ENCODE measurements at regions not wholly inside any gene's neighbourhood (a gene's known extent, or its start where the extent isn't known, plus 50 kb on each side); places are given as distances from the start of the nearest gene placed in this dataset.

DNA sequence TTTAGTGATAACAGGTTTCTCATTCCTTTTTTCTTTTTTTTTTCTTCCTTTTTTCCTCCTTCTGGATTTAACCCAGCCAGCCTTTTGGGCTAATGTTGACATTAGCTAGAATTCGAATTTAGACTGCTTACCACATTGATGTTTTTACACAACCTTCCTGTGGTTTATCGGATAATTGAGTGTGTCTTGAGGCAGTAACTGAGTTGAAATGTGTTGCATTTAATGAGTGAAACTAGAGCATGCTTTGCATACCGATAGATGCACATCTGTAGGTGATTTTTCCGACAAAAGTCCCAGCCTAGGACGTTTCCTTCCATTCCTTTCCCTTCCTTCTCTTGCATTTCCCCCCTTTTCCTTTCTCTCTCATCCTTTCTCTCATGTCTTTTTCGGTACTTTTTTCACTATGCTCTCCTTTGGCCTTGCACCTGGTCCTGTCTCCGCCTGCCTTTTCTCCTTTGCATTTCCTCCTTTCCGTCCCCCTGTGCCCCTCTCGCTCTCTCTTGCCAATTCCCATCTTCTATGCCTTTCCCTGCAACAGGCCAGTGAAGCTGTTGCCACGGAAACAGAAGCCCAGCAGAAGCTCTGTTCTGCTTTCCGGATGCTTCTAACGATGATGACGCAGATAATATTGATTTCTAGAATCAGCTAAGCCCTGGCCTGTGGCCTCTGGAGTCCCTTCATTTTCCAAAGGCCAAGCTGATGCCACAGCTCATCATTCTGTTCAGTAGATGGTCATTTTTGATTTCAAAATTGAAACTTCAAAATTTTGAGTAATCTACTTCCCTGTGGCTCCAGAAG is 76.1 kb downstream of the SLC25A47 start:
- intact Hi-C loops (cut with DNase I; ENCODE audit: low total_unique reads), result no loop called here
- H3K36me3 ChIP-seq, result no peaks in the 10 kb centered on the region
- DNase-seq, result no peak
- no peak overlapping the region for H3K27ac ChIP-seq
- no peak overlapping the region for H3K4me3 ChIP-seq
- TF ChIP-seq POLR2A (IDR thresholded peaks at IDR 0.05), result no peak
- TF ChIP-seq, protein P1, sequence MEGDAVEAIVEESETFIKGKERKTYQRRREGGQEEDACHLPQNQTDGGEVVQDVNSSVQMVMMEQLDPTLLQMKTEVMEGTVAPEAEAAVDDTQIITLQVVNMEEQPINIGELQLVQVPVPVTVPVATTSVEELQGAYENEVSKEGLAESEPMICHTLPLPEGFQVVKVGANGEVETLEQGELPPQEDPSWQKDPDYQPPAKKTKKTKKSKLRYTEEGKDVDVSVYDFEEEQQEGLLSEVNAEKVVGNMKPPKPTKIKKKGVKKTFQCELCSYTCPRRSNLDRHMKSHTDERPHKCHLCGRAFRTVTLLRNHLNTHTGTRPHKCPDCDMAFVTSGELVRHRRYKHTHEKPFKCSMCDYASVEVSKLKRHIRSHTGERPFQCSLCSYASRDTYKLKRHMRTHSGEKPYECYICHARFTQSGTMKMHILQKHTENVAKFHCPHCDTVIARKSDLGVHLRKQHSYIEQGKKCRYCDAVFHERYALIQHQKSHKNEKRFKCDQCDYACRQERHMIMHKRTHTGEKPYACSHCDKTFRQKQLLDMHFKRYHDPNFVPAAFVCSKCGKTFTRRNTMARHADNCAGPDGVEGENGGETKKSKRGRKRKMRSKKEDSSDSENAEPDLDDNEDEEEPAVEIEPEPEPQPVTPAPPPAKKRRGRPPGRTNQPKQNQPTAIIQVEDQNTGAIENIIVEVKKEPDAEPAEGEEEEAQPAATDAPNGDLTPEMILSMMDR (IDR thresholded peaks at IDR 0.05), result no peak
- no peaks in the 10 kb centered on the region for H3K4me1 ChIP-seq
- H3K9me3 ChIP-seq, result no peaks in the 10 kb centered on the region
- H3K27me3 ChIP-seq, result no peaks in the 10 kb centered on the region

DNA sequence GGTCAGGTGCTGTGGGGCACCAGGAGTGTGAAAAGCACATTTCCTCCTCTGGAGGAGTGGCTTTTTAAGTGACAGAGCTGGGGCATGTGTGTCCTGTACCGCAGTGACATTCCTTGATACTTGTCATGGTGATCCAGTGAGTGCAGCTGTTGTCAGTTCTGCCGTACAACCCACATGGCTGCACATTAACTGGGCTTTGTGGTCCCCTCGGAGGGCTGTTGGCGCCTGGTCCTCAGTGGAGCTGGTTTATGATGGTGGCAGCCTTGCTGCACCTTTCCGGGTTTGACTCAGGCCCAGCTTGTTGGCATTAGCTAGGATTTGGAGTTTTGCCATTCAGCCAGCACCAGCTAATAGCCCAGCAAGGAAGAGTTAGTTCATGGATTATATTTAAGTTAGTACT is 77.0 kb downstream of the SLC25A47 start:
- intact Hi-C loops (cut with DNase I; ENCODE audit: low total_unique reads), result no loop called here
- Histone ChIP-seq H3K4me1 (no peaks in the 10 kb centered on the region), H3K4me3 (no peak overlapping the region), H3K27ac (no peak overlapping the region), H3K36me3 (no peaks in the 10 kb centered on the region), H3K27me3 (no peaks in the 10 kb centered on the region), H3K9me3 (no peaks in the 10 kb centered on the region)
- DNase-seq, result no peak
- TF ChIP-seq POLR2A (IDR thresholded peaks at IDR 0.05), result no peak
- TF ChIP-seq, protein P1 (IDR thresholded peaks at IDR 0.05), result no peak

DNA sequence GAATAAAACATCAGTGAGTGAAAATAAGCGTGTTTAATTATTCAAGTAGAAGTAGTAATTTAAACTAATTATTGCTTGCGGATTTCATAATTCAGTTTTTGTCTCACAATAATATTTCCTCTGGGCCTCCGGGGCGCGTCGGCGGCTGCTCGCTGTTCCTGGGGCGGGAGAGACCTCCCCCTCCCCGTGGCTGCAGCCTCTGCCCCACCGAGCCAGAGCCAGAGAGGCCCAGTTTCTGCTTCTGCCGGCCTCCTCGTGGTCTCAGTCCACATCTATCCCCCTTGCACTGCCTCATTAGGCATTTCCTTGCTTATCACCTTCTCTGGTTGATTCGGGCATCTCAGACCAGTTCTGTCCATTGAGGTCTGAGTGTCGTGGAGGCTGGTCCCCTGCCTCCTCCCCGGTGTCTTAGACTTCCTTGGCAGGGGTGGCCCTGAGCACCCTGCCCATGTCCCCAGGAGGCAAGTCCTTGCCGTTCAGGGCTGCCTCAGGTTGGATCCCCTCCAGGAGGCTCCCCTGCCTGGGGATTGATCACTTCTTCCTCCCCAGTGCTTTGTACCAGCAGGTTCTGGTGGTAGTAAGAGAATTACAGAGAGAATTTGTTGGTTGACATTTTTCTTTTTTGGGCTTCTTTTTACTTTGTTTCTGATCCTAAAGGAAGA is 78.0 kb downstream of the SLC25A47 start:
- H3K36me3 ChIP-seq, result no peaks in the 10 kb centered on the region
- no peak overlapping the region for H3K27ac ChIP-seq
- TF ChIP-seq, protein P1 (IDR thresholded peaks at IDR 0.05), result no peak
- TF ChIP-seq POLR2A (IDR thresholded peaks at IDR 0.05), result no peak
- DNase-seq, result no peak
- intact Hi-C loops (cut with DNase I; ENCODE audit: low total_unique reads), result no loop called here
- H3K4me1 ChIP-seq, result no peaks in the 10 kb centered on the region
- H3K27me3 ChIP-seq, result no peaks in the 10 kb centered on the region
- no peaks in the 10 kb centered on the region for H3K9me3 ChIP-seq
- no peak overlapping the region for H3K4me3 ChIP-seq

DNA sequence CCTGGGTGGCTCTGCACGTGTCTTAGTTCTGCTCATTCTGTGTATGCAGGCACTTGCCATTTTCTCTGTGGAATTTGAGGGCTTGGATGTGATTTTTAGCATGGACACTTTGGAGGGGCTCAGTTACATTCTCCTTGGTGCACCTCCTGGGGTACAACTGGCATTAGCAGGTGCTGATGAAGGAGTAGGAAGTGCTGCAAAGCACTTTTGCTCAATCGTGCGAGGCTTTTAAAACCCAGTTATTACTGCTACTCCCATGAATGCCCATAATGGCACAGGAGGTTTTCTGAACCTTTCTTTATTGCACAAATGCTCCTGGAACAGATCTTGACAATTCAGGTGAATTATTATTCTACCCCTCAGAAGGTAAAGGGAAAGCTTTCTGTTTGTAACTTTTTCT is 78.7 kb downstream of the SLC25A47 start:
- H3K9me3 ChIP-seq, result no peaks in the 10 kb centered on the region
- no peak for TF ChIP-seq POLR2A (IDR thresholded peaks at IDR 0.05)
- TF ChIP-seq, protein P1 (IDR thresholded peaks at IDR 0.05), result no peak
- no peaks in the 10 kb centered on the region for H3K27me3 ChIP-seq
- no peak overlapping the region for H3K4me3 ChIP-seq
- intact Hi-C loops (cut with DNase I; ENCODE audit: low total_unique reads), result no loop called here
- no peak overlapping the region for H3K27ac ChIP-seq
- no peaks in the 10 kb centered on the region for H3K36me3 ChIP-seq
- no peak for DNase-seq
- H3K4me1 ChIP-seq, result no peaks in the 10 kb centered on the region

- no peaks in the 10 kb centered on the region for H3K27me3 ChIP-seq
- H3K27ac ChIP-seq, result no peak overlapping the region
- intact Hi-C loops (cut with DNase I; ENCODE audit: low total_unique reads), result no loop called here
- DNase-seq, result no peak
- no peaks in the 10 kb centered on the region for H3K9me3 ChIP-seq
- H3K4me1 ChIP-seq, result no peaks in the 10 kb centered on the region
- no peaks in the 10 kb centered on the region for H3K36me3 ChIP-seq
- no peak overlapping the region for H3K4me3 ChIP-seq
- no peak for TF ChIP-seq POLR2A (IDR thresholded peaks at IDR 0.05)
- TF ChIP-seq, protein P1 (IDR thresholded peaks at IDR 0.05), result no peak
Observed at GRCh38 chr14:100402631-100403030, 79.5 kb downstream of the SLC25A47 start.

Data from uterus (tissue), 3 donors.